Stimulated activated CD4-positive, alpha-beta T cell treated with anti-CD3 and anti-CD28 coated beads, Interleukin-1b, Interleukin-23, amount 100 ng/mL, for 24 hours (primary cell): ENCODE measurements at regions not wholly inside any gene's neighbourhood (a gene's known extent, or its start where the extent isn't known, plus 50 kb on each side); places are given as distances from the start of the nearest gene placed in this dataset.
"Not testable (repeated sequence)": the region's sequence is repeated elsewhere in the genome, so short reads cannot be mapped to it uniquely, and the experiment has no call there.

ENCODE experiments used
- DNase-seq, 4 experiments: peaks; one replicate each; pipeline ENCODE4 v3.0.0-alpha.2; 2020; ENCODE audit warnings: low read depth in 4 of 4, low spot score in 1 of 4

- DNase-seq: no peak
These were observed 513.0 kb upstream of the AKR1E2 start for GRCh38 chr10:4313051-4313450.

- no peak for DNase-seq
These were observed 513.8 kb upstream of the AKR1E2 start for GRCh38 chr10:4312051-4312835.

- DNase-seq: no peak
These were observed 515.8 kb upstream of the AKR1E2 start for GRCh38 chr10:4310172-4310571.

DNA sequence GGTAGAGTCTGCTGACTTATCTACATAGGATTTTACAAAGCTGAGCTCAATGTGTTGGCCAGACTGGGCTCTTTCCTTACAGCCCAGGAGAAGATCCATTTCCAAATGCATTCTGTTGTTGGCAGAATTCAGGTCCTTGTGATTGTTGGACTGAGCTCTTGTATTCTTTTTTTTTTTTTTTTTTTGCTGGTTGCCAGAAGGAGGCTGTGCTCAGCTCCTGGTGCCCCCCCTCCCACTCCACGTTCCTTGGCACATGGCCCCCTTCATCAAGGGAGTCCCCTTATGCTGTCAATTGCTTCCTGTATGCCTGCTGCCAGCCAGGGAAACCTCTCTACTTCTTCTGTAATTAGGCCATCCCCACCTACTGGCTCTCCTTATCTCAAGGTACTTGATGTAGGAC, 518.1 kb upstream of the AKR1E2 start:
- DNase-seq: no peak

DNA sequence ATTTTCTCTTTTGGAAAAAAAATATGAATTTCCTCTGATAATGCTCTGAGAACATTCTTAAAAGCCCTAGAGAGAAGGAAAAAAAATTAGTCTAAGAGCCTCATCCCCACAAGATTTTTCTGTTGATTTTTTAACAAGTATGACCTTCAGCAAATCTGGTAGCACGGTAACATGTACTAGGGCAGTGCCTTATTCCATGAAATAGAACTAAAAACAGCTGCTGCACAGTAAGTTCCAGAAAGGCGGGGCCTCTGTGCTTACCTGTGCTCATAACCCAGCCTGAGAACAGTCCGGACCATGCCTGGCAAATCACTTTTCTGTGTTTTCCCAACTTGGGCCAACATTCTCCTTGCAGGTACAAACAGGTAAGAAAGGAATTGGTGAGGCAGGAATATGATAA, 519.1 kb upstream of the AKR1E2 start:
- no peak for DNase-seq

DNA sequence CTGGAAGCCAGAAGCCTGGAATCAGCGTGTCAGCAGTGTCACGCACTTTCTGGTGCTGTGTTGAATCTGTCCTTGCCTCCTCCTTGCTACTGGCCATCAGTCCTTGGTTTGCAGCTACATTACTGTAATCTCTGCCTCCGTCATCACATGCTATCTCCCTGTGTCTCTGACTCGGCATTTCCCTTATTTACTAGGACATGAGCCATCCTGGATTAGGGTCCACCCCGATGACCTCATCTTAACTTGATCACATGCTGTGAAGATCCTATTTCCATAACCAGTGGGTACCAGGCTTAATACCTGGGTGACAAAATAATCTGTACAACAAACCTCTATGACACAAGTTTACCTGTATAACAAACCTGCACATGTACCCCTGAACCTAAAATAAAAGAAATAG, 518.0 kb upstream of the KLF6 start:
- DNase-seq: no peak

DNA sequence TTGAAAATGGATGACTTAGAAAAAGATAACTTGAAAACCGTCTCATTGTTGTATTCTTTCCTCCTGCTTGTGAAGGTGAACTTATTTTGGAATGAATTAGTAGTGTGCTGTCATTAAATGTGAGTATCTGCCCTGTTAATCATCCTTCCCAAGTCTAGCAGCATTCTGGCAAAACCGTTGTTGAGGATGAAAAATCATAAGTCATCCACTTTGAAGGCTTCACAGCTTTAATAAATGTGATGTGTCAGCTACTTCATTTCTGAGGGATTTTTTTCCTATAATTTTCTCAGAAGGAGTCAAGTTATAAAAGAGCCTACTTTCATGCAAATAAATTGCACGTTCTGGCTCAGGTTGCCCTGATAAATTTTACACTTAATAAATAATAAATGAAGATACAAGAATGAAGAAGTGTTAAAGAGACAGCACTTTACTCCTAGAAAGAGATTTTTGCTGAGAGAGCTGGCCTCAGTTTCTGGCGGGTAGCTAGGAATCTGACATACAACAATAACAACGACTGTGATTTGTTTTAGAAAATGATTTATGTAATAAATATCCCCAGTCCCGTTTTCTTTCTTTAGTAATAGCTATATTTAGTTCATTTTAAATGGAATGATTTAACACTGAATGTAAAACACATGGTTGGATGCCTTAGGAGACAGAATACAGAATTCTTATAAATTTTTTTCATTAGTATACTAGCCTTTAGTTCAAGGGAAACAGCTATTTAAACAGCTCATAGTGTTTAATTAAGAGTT, 516.5 kb upstream of the KLF6 start:
- no peak for DNase-seq

DNA sequence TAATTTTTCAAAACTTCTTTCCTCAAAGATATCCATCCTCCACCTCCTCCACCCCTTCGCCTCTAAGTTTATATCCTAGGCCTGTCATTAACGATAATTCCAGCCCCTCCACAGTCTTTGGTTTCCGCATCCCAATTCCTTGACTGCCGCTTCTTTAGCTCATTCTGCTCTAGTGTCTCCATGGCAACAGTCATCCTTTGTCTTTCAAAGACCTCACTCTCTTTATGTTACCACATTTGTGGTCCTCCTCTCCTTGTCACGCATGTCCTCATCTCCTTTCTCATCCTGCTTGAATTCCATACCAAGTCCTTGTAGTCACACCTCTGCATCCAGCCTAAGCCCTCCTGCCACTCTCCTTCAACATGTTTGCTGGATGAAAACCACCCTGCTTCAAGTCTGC, 511.2 kb upstream of the KLF6 start:
- no peak for DNase-seq

GRCh38 chr10:4294996-4295792, 510.2 kb upstream of the KLF6 start:
- DNase-seq: no peak

GRCh38 chr10:4294271-4294670, 509.3 kb upstream of the KLF6 start:
- no peak for DNase-seq

DNA sequence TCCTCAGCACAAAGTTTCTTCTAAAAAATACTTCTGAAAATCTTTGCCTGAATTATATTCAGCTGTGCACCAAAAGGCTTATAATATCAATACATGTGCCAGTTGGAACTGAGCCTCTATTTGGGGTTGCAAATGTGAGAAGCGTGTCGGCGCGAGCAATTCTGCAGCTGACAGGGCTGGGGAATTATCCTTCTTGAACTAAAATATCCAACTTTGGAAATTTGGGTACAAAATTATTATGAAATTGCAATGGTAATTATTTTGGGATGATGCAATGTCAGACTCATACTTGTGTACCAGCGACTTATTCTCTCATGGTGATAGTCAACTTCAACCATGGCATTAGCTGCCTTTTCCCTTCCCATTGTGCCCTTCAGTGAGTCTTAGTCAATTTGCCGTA, 507.0 kb upstream of the KLF6 start:
- no peak for DNase-seq

DNA sequence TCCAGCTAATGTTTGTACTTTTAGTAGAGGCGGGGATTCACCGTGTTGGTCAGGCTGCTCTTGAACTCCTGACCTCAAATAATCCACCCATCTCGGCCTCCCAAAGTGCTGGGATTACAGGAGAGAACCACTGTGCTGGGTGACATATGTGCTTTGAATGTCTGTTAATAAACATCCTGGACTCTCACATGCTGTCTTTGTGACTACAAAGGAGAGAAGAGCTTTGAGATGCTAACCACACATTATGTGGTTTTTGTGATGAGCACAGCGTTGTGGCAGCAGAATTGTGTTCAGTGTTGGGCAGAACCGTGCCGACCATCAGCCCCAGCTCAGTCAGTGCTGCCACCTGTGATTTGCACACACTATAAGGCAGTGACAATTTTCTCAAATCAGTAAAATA, 500.1 kb upstream of the KLF6 start:
- no peak for DNase-seq

- DNase-seq: no peak
These were observed 499.0 kb upstream of the KLF6 start for GRCh38 chr10:4283846-4284610.

- DNase-seq: no peak
These were observed 497.5 kb upstream of the KLF6 start for GRCh38 chr10:4282496-4282895.

GRCh38 chr10:4281190-4281825, 496.3 kb upstream of the KLF6 start:
- DNase-seq: no peak

GRCh38 chr10:4280461-4281189, 495.6 kb upstream of the KLF6 start:
- DNase-seq: no peak

GRCh38 chr10:4279655-4280054, 494.6 kb upstream of the KLF6 start:
- no peak for DNase-seq

DNA sequence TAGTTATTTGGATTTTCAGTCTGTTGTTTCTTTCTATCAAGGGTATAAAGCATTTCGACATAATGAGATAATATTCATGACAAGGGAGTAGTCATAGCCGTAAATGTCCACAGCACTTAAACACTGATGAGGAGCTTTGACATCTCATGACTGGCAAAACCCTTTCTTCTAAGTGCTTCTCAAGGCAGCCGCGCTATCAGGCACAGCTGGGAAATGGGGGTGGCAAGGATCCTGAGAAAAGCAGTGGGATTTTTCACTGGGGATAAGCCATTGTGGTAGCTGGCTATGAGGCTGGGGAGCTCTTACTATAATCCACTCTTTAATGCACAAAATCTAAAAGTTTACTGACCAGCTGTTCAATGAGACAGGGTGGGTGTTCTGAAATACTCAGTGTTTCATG, 493.2 kb upstream of the KLF6 start:
- no peak for DNase-seq

- DNase-seq: no peak
These were observed 491.1 kb upstream of the KLF6 start for GRCh38 chr10:4276151-4276550.

DNA sequence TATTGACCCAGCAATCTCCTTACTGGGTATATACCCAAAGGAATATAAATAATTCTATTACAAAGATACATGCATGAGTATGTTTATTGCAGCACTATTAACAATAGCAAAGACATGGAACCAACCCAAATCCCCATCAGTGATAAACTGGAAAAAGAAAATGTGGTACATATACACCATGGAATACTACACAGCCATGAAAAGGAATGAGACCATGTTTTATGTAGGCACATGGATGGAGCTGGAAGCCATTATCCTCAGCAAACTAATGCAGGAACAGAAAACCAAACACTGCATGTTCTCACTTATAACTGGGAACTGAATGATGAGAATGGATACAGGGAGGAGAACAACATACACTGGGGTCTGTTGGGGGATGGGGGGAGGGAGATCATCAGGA, 489.7 kb upstream of the KLF6 start:
- DNase-seq: not testable (repeated sequence)
